Nephron progenitor cell (in vitro differentiated cells): ENCODE measurements at regions not wholly inside any gene's neighbourhood (a gene's known extent, or its start where the extent isn't known, plus 50 kb on each side); places are given as distances from the start of the nearest gene placed in this dataset.
A peak's percentile ranks its signal among the peaks of the same experiment; 100 is the strongest.

ENCODE experiments used
- DNase-seq: peaks from one replicate; pipeline ENCODE4 v3.0.0; 2021
- H3K27ac Mint-ChIP-seq: 2 replicates; pipeline ENCODE4 v1.8.0; 2021; ENCODE audit warnings: mild to moderate bottlenecking, moderate library complexity, mixed read lengths
- H3K27me3 Mint-ChIP-seq: 2 replicates; pipeline ENCODE4 v1.8.0; 2021; ENCODE audit warnings: mild to moderate bottlenecking, low read depth, mixed read lengths; ENCODE audit not compliant: poor library complexity
- H3K36me3 Mint-ChIP-seq: 2 replicates; pipeline ENCODE4 v1.8.0; 2021; ENCODE audit warnings: low read depth, mixed read lengths
- H3K4me1 Mint-ChIP-seq: 2 replicates; pipeline ENCODE4 v1.8.0; 2021; ENCODE audit warnings: mixed read lengths
- H3K4me3 Mint-ChIP-seq: 2 replicates; pipeline ENCODE4 v1.8.0; 2021; ENCODE audit warnings: mild to moderate bottlenecking, moderate library complexity, mixed read lengths
- H3K9me3 Mint-ChIP-seq: 2 replicates; pipeline ENCODE4 v1.8.0; 2021; ENCODE audit warnings: mild to moderate bottlenecking, moderate library complexity, mixed read lengths
- CTCF ChIP-seq: fragments of 200-600 bp; sonication (generic); IDR thresholded peaks from 2 replicates; pipeline ENCODE4 v1.5.0; 2021; ENCODE audit warnings: antibody characterized with exemption

DNA sequence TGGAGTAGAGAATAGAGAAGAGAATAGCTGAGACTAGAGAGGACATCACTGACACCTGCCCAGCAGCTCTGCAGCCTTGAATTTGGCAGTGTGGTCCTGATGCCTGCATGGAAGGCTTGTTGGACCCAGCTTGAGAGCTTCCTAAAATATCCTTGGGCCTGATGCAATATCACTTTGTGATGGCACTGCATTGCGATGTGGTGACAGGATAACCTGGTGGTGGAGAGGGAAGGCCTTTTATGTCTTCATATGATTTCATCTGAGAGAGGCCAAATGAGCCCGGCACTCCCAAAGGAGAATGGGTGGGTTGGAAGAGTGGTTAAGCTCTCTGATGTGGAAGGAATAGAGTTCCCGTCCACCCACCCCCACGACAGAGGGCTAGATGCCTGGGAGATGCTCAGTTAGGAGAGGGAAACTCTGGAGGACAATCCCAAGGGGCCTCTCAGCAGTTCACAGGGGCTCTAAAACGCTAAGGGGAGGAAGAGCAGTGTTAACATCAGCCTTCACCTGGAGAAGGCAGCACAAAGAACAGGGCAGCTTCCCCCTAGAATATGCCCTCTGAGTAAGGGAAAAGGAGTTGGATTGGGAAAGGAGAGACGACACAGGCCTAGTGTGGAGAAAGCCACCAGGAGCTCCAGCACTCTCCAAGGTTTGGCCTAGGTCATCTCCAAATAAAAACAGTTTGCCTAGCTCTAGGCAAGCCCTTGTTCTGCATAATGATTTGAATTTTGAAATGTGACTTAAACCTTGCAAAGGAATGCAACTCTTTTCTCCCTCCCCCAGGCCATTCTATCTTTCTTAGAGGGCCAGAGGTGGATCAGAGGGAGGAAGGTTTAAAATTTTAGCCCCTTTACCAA, 99.8 kb upstream of the SSBP2 start:
- TF ChIP-seq CTCF, result no peak
- DNase-seq, result no peak
- H3K4me1 Mint-ChIP-seq, result peaks cover 84% of the 10 kb centered on the region

GRCh38 chr5:81849770-81850367, 99.0 kb upstream of the SSBP2 start:
- TF ChIP-seq CTCF, result no peak
- H3K36me3 Mint-ChIP-seq, result no peaks in the 10 kb centered on the region
- H3K4me1 Mint-ChIP-seq, result peaks cover 77% of the 10 kb centered on the region
- peak overlapping the region; percentile 26 for H3K4me3 Mint-ChIP-seq
- no peaks in the 10 kb centered on the region for H3K27me3 Mint-ChIP-seq
- H3K27ac Mint-ChIP-seq, result peak overlapping the region; percentile 100
- DNase-seq, result no peak
- H3K9me3 Mint-ChIP-seq, result peaks cover 4% of the 10 kb centered on the region

More for the DNA sequence above, 99.8 kb upstream of the SSBP2 start:
- peaks cover 4% of the 10 kb centered on the region for H3K9me3 Mint-ChIP-seq
- H3K4me3 Mint-ChIP-seq, result peak overlapping the region; percentile 91
- no peaks in the 10 kb centered on the region for H3K36me3 Mint-ChIP-seq
- H3K27ac Mint-ChIP-seq, result peak overlapping the region; percentile 100
- H3K27me3 Mint-ChIP-seq, result no peaks in the 10 kb centered on the region

- Mint-ChIP-seq H3K27ac (peak overlapping the region; percentile 100), H3K27me3 (no peaks in the 10 kb centered on the region)
Observed at GRCh38 chr5:81848362-81848880, 97.5 kb upstream of the SSBP2 start.

DNA sequence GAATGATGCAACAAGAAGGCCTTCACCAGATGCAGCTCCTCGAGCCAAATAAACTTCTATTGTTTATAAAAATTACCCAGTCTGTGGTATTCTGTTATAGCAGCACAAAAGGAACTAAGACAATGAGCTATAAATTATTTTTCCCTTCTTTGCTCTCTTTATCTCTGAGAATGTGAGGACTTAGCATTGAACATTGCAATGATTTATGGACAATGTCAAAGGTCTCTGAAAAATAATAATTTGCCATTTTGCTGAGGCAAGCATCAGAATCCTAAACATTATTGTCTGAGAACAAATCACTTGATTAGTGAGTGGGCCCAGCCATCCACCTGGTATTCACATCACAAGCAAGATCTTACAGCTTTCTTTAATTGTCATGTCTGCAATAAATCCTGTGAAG, 95.4 kb upstream of the SSBP2 start:
- no peak for TF ChIP-seq CTCF
- Mint-ChIP-seq H3K4me1 (peaks cover 47% of the 10 kb centered on the region), H3K36me3 (no peaks in the 10 kb centered on the region)

More at GRCh38 chr5:81848362-81848880, 97.5 kb upstream of the SSBP2 start:
- no peak for TF ChIP-seq CTCF
- H3K4me1 Mint-ChIP-seq, result peaks cover 63% of the 10 kb centered on the region
- peaks cover 4% of the 10 kb centered on the region for H3K9me3 Mint-ChIP-seq
- DNase-seq, result no peak
- H3K36me3 Mint-ChIP-seq, result no peaks in the 10 kb centered on the region
- no peak overlapping the region for H3K4me3 Mint-ChIP-seq

DNA sequence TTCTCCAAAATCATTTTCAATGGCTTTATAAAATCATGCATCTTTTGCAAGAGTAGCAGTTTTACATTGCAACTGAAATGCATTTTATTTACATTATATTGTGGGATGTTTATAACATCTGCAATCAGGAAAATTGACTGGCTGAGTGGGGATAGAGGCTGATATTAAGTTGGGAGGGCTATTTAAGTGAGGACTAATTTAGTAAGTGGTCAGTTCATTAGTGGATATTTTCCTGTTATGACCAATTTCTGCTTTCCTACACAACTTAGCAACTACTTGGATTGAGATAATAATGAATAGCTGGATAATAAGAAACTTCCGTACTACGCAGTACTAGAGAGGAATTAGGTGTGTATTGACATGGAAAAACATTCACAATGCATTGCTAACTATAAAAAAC, 92.9 kb upstream of the SSBP2 start:
- no peaks in the 10 kb centered on the region for H3K27me3 Mint-ChIP-seq
- no peak for TF ChIP-seq CTCF
- no peak overlapping the region for H3K4me3 Mint-ChIP-seq
- peaks cover 4% of the 10 kb centered on the region for H3K9me3 Mint-ChIP-seq
- no peak overlapping the region for H3K27ac Mint-ChIP-seq
- DNase-seq, result no peak
- no peaks in the 10 kb centered on the region for H3K36me3 Mint-ChIP-seq
- H3K4me1 Mint-ChIP-seq, result peaks cover 24% of the 10 kb centered on the region

More for the DNA sequence above, 95.4 kb upstream of the SSBP2 start:
- DNase-seq, result no peak
- Mint-ChIP-seq H3K4me3 (no peak overlapping the region), H3K27ac (no peak overlapping the region), H3K27me3 (no peaks in the 10 kb centered on the region), H3K9me3 (peaks cover 4% of the 10 kb centered on the region)
